Endothelial cell of umbilical vein (primary cell): ENCODE measurements at regions not wholly inside any gene's neighbourhood (a gene's known extent, or its start where the extent isn't known, plus 50 kb on each side); places are given as distances from the start of the nearest gene placed in this dataset.

Experiments
- BruUV-seq: library from RNA; stranded (reverse); fragments of 400-500 nt; replicated peaks from 2 replicates; lab custom pipeline; 2021; lab: Mats Ljungman, UMichigan
- CTCF ChIA-PET: fragments of 300-600, 350-600 bp; sonication (Branson Sonifier 250); formaldehyde crosslinking; loops from one replicate; lab custom pipeline; 2021; ENCODE audit warnings: antibody characterized with exemption, inconsistent platforms; lab: Charles Lee
- POLR2A ChIA-PET: fragments of 300-600, 350-600 bp; sonication (Branson Sonifier 250); formaldehyde crosslinking; loops from one replicate; lab custom pipeline; 2021; ENCODE audit warnings: antibody characterized with exemption, inconsistent platforms; lab: Charles Lee
- DNase-seq: peaks from one replicate; pipeline ENCODE4 v3.0.0-alpha.2; 2011; ENCODE audit warnings: low read depth, low spot score
- FAIRE-seq: peaks from 2 replicates; lab custom pipeline; 2011; peaks lifted over from hg19 to GRCh38; lab: Jason Lieb, UNC
- H2AFZ ChIP-seq: 2 replicates; pipeline ENCODE4 v1.6.0; 2012; ENCODE audit warnings: low read depth, low read length, control low read depth, inconsistent platforms
- H3K27ac ChIP-seq: 2 replicates; pipeline ENCODE4 v1.5.1; 2011; ENCODE audit warnings: low read depth, mild to moderate bottlenecking, control low read depth, low read length, moderate library complexity; ENCODE audit not compliant: insufficient read depth
- H3K27me3 ChIP-seq, 2 experiments: 2 replicates each; pipeline versions ENCODE4 v1.6.0 to v1.6.1; 2011; ENCODE audit warnings: low read length in 2 of 2, mixed read lengths in 1 of 2; ENCODE audit not compliant: control insufficient read depth in 2 of 2, insufficient read depth in 2 of 2
- H3K36me3 ChIP-seq, 2 experiments: 2 replicates in 1 of 2; 3 replicates in 1 of 2; pipeline ENCODE4 v1.5.1; 2011; ENCODE audit warnings: low read length in 2 of 2, mild to moderate bottlenecking in 1 of 2, moderate library complexity in 1 of 2; ENCODE audit not compliant: control insufficient read depth in 2 of 2, insufficient read depth in 2 of 2; ENCODE audit errors: extremely low read depth in 1 of 2
- H3K4me1 ChIP-seq: 3 replicates; pipeline ENCODE4 v1.5.1; 2011; ENCODE audit warnings: mild to moderate bottlenecking, low read length; ENCODE audit not compliant: control insufficient read depth, insufficient read depth; ENCODE audit errors: extremely low read depth
- H3K4me2 ChIP-seq: 2 replicates; pipeline ENCODE4 v1.6.1; 2011; ENCODE audit warnings: low read length, control low read depth, mixed read lengths; ENCODE audit not compliant: insufficient read depth
- H3K4me3 ChIP-seq, 3 experiments: fragments of 200-600 bp in 1 of 3; sonication (generic), shearing (Covaris generic) in 1 of 3; replicated peaks in 1 of 3; 2 replicates each; pipeline ENCODE4 v1.5.1; 2011 to 2016; ENCODE audit warnings: control low read depth in 3 of 3, low read length in 3 of 3, mild to moderate bottlenecking in 2 of 3, inconsistent platforms in 1 of 3, low read depth in 1 of 3, moderate library complexity in 1 of 3; ENCODE audit not compliant: insufficient read depth in 1 of 3
- H3K79me2 ChIP-seq: 2 replicates; pipeline ENCODE4 v1.6.0; 2012; ENCODE audit warnings: low read length, inconsistent platforms; ENCODE audit not compliant: control insufficient read depth, insufficient read depth
- H3K9ac ChIP-seq: replicated peaks from 2 replicates; pipeline ENCODE3; 2011; ENCODE audit warnings: low read length, control low read depth; ENCODE audit not compliant: insufficient read depth; ENCODE audit errors: extremely low read depth
- H3K9me1 ChIP-seq: replicated peaks from 3 replicates; pipeline ENCODE4 v1.6.0; 2011; ENCODE audit warnings: mild to moderate bottlenecking, low read length; ENCODE audit not compliant: control insufficient read depth, insufficient read depth; ENCODE audit errors: extremely low read depth
- H3K9me3 ChIP-seq: replicated peaks from 2 replicates; pipeline ENCODE4 v1.5.1; 2012; ENCODE audit warnings: low read length, inconsistent platforms; ENCODE audit not compliant: control insufficient read depth, insufficient read depth
- H4K20me1 ChIP-seq: replicated peaks from 2 replicates; pipeline ENCODE3; 2011; ENCODE audit warnings: mild to moderate bottlenecking, low read length; ENCODE audit not compliant: control insufficient read depth, insufficient read depth; ENCODE audit errors: extremely low read depth
- EZH2 ChIP-seq: IDR thresholded peaks from 2 replicates; pipeline ENCODE4 v1.6.1; 2012; ENCODE audit warnings: borderline replicate concordance, low read depth, mild to moderate bottlenecking, moderate library complexity, low read length, inconsistent platforms; ENCODE audit not compliant: severe bottlenecking
- FOS ChIP-seq: IDR thresholded peaks from 2 replicates; pipeline ENCODE4 v1.6.1; 2011; ENCODE audit warnings: mild to moderate bottlenecking, low read length, moderate library complexity, borderline replicate concordance; ENCODE audit not compliant: insufficient read depth
- JUN ChIP-seq: IDR thresholded peaks from 2 replicates; pipeline ENCODE4 v1.6.1; 2011; ENCODE audit warnings: borderline replicate concordance, low read depth; ENCODE audit not compliant: insufficient read length, insufficient read depth
- MYC ChIP-seq: IDR thresholded peaks from one replicate; pipeline ENCODE4 v1.6.1; 2011; ENCODE audit warnings: mild to moderate bottlenecking, low read depth, low read length
- POLR2A ChIP-seq: IDR thresholded peaks from 2 replicates; pipeline ENCODE4 v1.6.1; 2012; ENCODE audit warnings: low read depth, mild to moderate bottlenecking, control low read depth, low read length
- dilution Hi-C: fragments of 300-500 bp; cut with MboI; formaldehyde crosslinking; loops from one replicate; pipeline ENCODE4 v1.15.0; 2019; ENCODE audit warnings: low sequenced_read_pairs; ENCODE audit not compliant: extremely low pct_ligation_motif_present
- intact Hi-C: fragments of 100-400 bp; cut with micrococcal nuclease; formaldehyde crosslinking; loops from one replicate; pipeline ENCODE4 v1.10.0; 2022
- TF ChIP-seq, protein P1 (sequence below): IDR thresholded peaks from 2 replicates; pipeline ENCODE4 v1.6.1; 2011; ENCODE audit not compliant: insufficient read depth, insufficient read length

DNA sequence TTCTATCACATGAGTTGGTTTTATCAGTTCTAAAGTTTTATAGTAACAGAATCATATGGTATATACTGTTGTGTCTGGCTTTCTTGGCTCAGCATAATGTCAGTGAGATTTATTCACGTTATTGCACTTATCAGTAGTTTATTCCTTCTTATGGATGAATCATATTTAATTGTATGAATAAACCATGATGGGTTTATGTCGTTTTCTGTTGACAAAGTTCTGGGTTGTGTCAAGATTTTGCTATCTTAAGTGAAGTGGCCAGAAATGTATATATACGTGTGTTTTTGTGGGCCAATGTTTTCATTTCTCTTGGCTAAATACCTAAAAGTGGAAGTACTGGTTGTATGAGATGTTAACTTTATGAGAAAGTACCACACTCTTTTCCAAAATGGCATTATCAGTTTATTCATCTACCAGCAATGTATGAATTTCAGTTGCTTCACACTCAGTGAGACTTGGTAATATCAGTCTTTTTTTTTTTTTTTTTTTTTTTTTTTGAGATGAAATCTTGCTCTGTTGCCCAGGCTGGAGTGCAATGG lies 112.4 kb upstream of the DCBLD2 start:
- Histone ChIP-seq H3K36me3 (no peaks in the 10 kb centered on the region), H3K27me3 (no peaks in the 10 kb centered on the region), H3K4me3 (no peak overlapping the region), H2AFZ (no peak overlapping the region), H3K4me1 (no peaks in the 10 kb centered on the region), H3K9ac (no peak overlapping the region), H3K4me2 (no peak overlapping the region), H4K20me1 (no peaks in the 10 kb centered on the region), H3K27ac (no peak overlapping the region), H3K79me2 (no peaks in the 10 kb centered on the region), H3K9me1 (peaks cover 4% of the 10 kb centered on the region), H3K9me3 (no peaks in the 10 kb centered on the region)
- ChIA-PET CTCF (interaction anchor here (0.6 to 2.3 kb wide), 5 partner anchors 8 to 624 kb away, joined by 3 to 13 read pairs (median 4); no protein-coding TSS in a partner anchor), POLR2A (no interaction called here)
- DNase-seq = no peak
- dilution Hi-C loops = loop anchor here (25.0 kb wide), 1 partner anchor 748 kb away; no protein-coding TSS in a partner anchor
- no TSS peak for BruUV-seq
- TF ChIP-seq POLR2A (no peak), FOS (no peak), MYC (no peak)
- FAIRE-seq = no peak
- intact Hi-C loops = no loop called here

DNA sequence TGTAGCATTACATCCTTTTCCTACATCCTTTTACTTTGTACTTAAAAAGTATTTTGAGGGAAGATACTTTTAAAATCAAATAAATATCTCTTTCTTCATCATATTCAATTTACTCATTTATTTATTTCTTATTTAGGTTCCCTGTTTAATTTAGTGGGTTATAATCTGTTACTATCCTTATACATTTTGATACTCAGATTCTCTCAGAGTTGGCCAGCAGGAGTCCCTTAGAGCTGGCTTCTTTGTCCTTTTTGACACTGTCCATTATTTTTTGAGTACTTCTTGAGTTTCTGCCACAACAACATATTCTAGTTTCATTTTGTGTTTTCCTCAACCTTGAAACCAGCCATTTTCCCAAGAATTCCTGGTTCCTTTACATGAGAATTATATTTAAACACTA lies 111.6 kb upstream of the DCBLD2 start:
- no peaks in the 10 kb centered on the region for H3K36me3 ChIP-seq
- DNase-seq (no peak), FAIRE-seq (no peak)
- H3K4me3 ChIP-seq = no peak overlapping the region
- H3K9me3 ChIP-seq = no peaks in the 10 kb centered on the region
- dilution Hi-C loops (loop anchor here (25.0 kb wide), 1 partner anchor 749 kb away; no protein-coding TSS in a partner anchor), intact Hi-C loops (no loop called here)
- ChIA-PET CTCF (interaction anchor here (1.0 to 2.3 kb wide), 3 partner anchors 10 to 159 kb away, joined by 3 to 13 read pairs (median 5); no protein-coding TSS in a partner anchor), POLR2A (no interaction called here)
- peaks cover 4% of the 10 kb centered on the region for H3K9me1 ChIP-seq
- H3K27me3 ChIP-seq = no peaks in the 10 kb centered on the region
- H2AFZ ChIP-seq = no peak overlapping the region
- no peak overlapping the region for H3K27ac ChIP-seq
- no peaks in the 10 kb centered on the region for H3K4me1 ChIP-seq
- H3K4me2 ChIP-seq = no peak overlapping the region
- BruUV-seq = no TSS peak
- TF ChIP-seq FOS (no peak), EZH2 (no peak), JUN (no peak), POLR2A (no peak)
- TF ChIP-seq, protein P1, sequence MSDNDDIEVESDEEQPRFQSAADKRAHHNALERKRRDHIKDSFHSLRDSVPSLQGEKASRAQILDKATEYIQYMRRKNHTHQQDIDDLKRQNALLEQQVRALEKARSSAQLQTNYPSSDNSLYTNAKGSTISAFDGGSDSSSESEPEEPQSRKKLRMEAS = no peak
- H3K79me2 ChIP-seq = no peaks in the 10 kb centered on the region
- no peaks in the 10 kb centered on the region for H4K20me1 ChIP-seq
- H3K9ac ChIP-seq = no peak overlapping the region
